Bronchial epithelial cell (primary cell): ENCODE measurements at regions not wholly inside any gene's neighbourhood (a gene's known extent, or its start where the extent isn't known, plus 50 kb on each side); places are given as distances from the start of the nearest gene placed in this dataset.

Source experiments
- DNase-seq: peaks from one replicate; pipeline ENCODE4 v3.0.0-alpha.2; 2010; ENCODE audit warnings: low read depth
- FAIRE-seq: peaks from 2 replicates; lab custom pipeline; 2011; peaks lifted over from hg19 to GRCh38; lab: Jason Lieb, UNC
- H3K27me3 ChIP-seq: 2 replicates; pipeline ENCODE4 v1.5.1; 2011; ENCODE audit warnings: low read length; ENCODE audit not compliant: control insufficient read depth, insufficient read depth
- H3K36me3 ChIP-seq: 2 replicates; pipeline ENCODE4 v1.5.1; 2011; ENCODE audit warnings: low read length; ENCODE audit not compliant: control insufficient read depth, insufficient read depth
- H3K4me3 ChIP-seq: 2 replicates; pipeline ENCODE4 v1.5.1; 2011; ENCODE audit warnings: mild to moderate bottlenecking, low read depth, low read length, control low read depth
- CTCF ChIP-seq: IDR thresholded peaks from 2 replicates; pipeline ENCODE4 v1.5.1; 2011; ENCODE audit warnings: mild to moderate bottlenecking, moderate library complexity, low read length, control low read depth, inconsistent platforms; ENCODE audit not compliant: insufficient read depth, severe bottlenecking

DNA sequence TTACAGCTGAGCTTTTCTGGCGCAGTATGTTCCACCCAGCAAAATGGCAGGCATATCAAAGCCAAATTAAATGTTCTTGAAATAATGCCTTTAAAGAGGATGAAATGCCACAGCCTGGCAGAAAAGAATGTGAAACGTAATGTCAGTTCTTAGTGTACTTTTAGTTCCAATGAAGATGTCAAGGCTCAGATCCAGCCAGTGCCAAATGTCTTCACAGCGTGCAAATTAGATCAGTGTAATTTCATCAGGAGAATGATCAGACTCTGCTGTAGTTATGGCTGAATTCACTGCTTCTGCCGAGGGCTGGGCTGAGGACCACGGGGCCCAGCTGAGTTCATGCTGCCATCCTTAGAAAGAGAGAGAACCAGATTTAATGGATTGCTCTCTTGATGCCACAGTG, 78.7 kb upstream of the ITGA4 start:
- DNase-seq (no peak), FAIRE-seq (no peak)
- Histone ChIP-seq H3K4me3 (no peak overlapping the region), H3K27me3 (no peaks in the 10 kb centered on the region), H3K36me3 (no peaks in the 10 kb centered on the region)
- no peak for TF ChIP-seq CTCF

GRCh38 chr2:181380581-181380980, 76.6 kb upstream of the ITGA4 start:
- TF ChIP-seq CTCF = no peak
- Histone ChIP-seq H3K4me3 (no peak overlapping the region), H3K36me3 (no peaks in the 10 kb centered on the region), H3K27me3 (no peaks in the 10 kb centered on the region)
- DNase-seq (no peak), FAIRE-seq (no peak)

DNA sequence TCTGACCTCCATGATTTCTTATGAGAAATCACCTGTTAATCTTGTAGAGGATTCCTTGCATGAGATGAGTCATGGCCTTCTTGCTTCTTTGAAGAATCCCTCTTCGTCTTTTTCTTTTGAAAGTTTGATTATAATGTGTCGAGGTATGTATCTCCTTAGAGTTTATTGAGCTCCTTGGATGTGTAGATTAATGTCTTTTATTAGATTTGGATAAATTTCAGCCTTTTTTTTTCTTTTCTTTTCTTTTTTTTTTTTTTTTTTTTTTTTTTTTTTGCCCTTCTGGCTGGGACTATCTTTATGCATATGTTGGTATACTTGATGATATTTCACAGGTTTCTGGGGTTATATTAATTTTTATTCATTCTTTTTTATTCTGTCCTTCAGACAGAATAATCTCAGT, 72.3 kb upstream of the ITGA4 start:
- no peaks in the 10 kb centered on the region for H3K27me3 ChIP-seq
- H3K36me3 ChIP-seq = no peaks in the 10 kb centered on the region
- DNase-seq (peak; percentile 2), FAIRE-seq (no peak)
- no peak for TF ChIP-seq CTCF
- no peak overlapping the region for H3K4me3 ChIP-seq

DNA sequence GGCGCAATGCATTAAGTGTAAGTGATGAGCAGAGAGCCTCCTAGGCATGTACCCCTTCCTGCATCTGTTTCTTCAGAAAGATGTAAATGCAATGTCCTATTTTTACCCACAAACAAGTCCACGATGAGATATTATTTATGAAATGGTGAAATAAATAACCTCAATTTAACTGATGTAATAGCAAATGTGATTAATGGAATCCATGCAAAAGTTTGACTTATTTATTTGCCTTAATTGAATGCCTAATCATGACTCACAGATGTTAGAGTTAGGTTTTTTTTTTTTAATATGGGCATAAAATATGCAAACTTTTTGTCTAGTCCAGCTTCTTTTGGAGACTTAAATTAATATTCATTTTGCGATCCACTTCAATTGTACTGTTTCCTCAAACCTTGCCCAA, 67.7 kb upstream of the ITGA4 start:
- DNase-seq = peak; percentile 4
- no peak for FAIRE-seq
- TF ChIP-seq CTCF = no peak

DNA sequence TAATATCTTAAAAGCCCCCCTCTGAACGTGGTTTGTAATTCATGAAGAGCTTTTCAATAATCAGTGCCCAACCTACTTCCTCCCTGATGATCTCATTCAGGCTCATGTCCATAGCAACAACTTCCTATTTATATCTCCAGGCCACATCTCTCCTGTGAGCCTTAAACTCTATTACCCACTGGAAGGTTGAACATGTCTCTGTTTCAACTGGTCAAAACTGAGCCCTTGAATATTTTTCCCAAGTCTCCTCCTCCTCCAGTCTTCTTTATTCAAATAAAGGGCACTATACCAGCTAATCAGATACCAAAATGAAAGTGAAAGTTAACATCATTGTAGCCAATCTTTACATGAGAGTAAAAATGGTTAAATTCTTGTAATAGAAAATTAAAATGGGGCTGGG, 63.7 kb upstream of the ITGA4 start:
- Histone ChIP-seq H3K4me3 (no peak overlapping the region), H3K27me3 (no peaks in the 10 kb centered on the region), H3K36me3 (no peaks in the 10 kb centered on the region)
- FAIRE-seq = no peak
- DNase-seq = peak; percentile 78
- no peak for TF ChIP-seq CTCF

More for the DNA sequence above, 67.7 kb upstream of the ITGA4 start:
- Histone ChIP-seq H3K4me3 (no peak overlapping the region), H3K36me3 (no peaks in the 10 kb centered on the region), H3K27me3 (no peaks in the 10 kb centered on the region)

DNA sequence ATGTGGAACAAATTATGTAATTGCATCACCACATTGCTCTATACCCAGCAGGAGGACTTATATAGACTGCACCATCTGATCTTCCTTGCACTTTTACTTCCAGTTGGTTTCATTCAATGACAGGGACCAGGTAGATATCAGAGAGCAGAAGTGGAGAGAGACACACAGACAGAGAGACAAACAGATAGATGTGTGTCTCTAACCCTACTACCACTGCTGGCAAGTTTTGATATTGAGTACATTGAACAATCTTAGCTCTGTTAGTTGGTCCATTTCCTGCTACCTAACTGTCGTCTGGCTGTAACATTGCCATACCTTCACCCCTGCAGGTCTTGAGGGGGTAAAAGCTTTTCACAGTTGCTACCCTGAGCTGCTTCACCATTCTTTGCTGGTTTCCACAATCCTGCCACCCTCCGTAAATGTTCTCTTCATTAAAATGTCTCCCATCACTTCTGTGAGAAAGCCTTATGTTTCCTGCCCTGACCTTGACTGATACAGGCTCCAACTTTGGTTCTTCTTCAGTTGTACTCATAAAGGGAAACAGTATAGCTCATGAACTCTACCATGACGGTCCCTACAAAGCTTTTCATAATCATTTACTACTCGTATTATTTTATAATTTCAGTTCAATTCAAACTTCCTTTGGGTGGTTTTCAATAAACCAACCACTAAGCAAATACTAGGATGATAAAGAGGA, 62.3 kb upstream of the ITGA4 start:
- TF ChIP-seq CTCF = no peak
- DNase-seq (no peak), FAIRE-seq (no peak)
- H3K27me3 ChIP-seq = no peaks in the 10 kb centered on the region
- H3K4me3 ChIP-seq = no peak overlapping the region
- no peaks in the 10 kb centered on the region for H3K36me3 ChIP-seq
